Upper lobe of left lung (tissue), 4 donors: ENCODE measurements at regions not wholly inside any gene's neighbourhood (a gene's known extent, or its start where the extent isn't known, plus 50 kb on each side); places are given as distances from the start of the nearest gene placed in this dataset.

Experiments used
- EP300 ChIP-seq, 4 donors: sonication (generic); formaldehyde crosslinking; IDR thresholded peaks; one replicate each; pipeline ENCODE4 v1.5.1; 2017; ENCODE audit warnings: antibody characterized with exemption in 4 of 4, control low read depth in 2 of 4
- POLR2A ChIP-seq, 4 donors: fragments of 450-650 bp; IDR thresholded peaks; one replicate each; pipeline ENCODE4 v1.5.1; 2016 to 2017; ENCODE audit warnings: antibody characterized with exemption in 4 of 4, mild to moderate bottlenecking in 2 of 4
- POLR2AphosphoS5 ChIP-seq, 2 donors: sonication (generic); formaldehyde crosslinking; IDR thresholded peaks; one replicate each; pipeline ENCODE4 v1.5.1; 2017; ENCODE audit warnings: antibody characterized with exemption in 2 of 2
- TF ChIP-seq, protein P1 (sequence below), 6 experiments: fragments of 450-650 bp in 4 of 6; fragments of 200-600 bp in 2 of 6; sonication (generic) in 2 of 6; IDR thresholded peaks; one replicate each; pipeline ENCODE4 v1.5.1; 2016 to 2019; ENCODE audit warnings: antibody characterized with exemption in 6 of 6

DNA sequence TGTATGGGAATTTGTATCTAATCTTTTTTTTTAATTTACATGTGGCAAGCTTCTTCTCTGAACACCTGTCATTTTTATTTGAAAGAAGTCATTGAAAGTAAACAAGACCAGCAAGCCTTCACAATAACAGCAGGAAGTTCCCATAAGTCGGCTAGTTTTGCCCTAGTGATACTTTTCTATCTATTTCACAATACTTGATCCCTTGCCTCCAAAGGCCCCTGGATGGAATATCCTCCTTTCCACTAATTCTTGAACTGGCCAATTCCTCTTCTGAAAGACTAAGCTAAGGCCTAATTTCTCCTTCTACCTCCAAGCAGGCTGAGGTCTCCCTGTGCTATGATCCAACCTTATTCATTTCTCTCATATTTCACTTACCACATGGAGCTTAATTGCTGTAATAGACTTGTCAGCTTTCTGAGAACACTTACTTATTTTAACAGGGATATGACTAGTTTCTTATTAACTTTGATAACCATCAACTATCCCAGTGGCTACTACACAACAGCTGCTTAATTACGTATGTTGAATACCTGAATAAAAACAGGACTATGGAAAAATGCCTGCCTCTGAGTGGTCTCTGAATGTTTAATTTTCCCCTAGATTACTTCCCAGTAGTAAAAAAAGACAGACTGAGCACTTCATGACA is 194.2 kb downstream of the MAD2L1 start:
- TF ChIP-seq, protein P1, sequence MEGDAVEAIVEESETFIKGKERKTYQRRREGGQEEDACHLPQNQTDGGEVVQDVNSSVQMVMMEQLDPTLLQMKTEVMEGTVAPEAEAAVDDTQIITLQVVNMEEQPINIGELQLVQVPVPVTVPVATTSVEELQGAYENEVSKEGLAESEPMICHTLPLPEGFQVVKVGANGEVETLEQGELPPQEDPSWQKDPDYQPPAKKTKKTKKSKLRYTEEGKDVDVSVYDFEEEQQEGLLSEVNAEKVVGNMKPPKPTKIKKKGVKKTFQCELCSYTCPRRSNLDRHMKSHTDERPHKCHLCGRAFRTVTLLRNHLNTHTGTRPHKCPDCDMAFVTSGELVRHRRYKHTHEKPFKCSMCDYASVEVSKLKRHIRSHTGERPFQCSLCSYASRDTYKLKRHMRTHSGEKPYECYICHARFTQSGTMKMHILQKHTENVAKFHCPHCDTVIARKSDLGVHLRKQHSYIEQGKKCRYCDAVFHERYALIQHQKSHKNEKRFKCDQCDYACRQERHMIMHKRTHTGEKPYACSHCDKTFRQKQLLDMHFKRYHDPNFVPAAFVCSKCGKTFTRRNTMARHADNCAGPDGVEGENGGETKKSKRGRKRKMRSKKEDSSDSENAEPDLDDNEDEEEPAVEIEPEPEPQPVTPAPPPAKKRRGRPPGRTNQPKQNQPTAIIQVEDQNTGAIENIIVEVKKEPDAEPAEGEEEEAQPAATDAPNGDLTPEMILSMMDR (IDR thresholded peaks at IDR 0.05): no peak
- TF ChIP-seq POLR2A (IDR thresholded peaks at IDR 0.05) (no peak), EP300 (IDR thresholded peaks at IDR 0.05) (no peak), POLR2AphosphoS5 (IDR thresholded peaks at IDR 0.05) (no peak)
